Activated CD4-positive, CD25-positive, alpha-beta regulatory T cell treated with anti-CD3 and anti-CD28 coated beads, Interleukin-2, amount 50 U/mL, for 16 hours (primary cell): ENCODE measurements at regions not wholly inside any gene's neighbourhood (a gene's known extent, or its start where the extent isn't known, plus 50 kb on each side); places are given as distances from the start of the nearest gene placed in this dataset.

Source experiments
- DNase-seq: peaks from one replicate; pipeline ENCODE4 v3.0.0-alpha.2; 2020; ENCODE audit warnings: low read depth, low spot score

DNA sequence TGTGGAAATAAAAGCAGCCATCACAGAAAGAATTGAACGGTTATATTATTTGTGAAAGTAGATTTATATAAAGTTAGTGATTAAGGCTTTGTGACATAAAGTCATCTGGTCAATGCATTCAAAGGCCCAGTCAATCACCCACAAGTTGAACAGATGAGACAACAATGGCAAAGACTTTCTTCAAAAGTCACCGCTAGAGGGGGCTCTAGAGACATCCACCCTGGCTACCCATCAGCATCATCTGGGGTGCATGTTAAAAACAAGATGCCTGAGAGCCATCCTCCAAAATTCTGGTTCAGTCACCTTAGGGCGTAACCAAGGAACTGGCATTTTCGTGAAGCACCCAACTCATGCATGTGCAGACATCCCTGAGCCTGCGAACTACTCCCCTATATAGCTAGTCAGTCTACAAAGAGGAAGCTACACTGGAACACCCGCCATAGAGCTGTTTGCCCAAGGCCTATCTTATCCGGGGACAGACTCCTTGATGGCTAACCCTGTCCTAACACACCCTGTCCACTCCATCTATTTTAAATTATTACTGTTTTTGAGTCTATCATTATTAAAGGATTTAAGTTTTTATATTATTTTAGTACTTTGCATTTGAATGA lies 970.5 kb downstream of the UQCRFS1 start:
- DNase-seq = no peak

DNA sequence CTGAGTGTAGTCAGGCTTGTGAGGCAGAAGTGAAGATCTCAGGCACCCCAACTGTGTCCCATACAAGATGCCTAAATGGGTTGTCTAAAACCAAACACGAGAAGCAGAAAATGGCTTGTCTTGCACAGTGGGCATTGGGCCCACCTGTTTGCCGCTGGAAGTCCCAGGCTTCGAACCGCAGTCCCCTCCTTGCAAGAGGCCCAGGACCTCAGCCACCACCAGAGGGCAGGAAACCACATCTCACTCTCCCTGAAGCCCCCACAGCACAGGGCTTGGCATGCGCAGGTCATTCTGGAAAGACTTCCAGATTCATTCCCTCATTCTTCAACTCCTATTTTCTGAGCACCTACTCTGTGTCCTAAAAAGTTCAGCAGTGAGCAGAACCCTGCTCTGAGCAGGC lies 973.7 kb downstream of the UQCRFS1 start:
- DNase-seq = no peak

DNA sequence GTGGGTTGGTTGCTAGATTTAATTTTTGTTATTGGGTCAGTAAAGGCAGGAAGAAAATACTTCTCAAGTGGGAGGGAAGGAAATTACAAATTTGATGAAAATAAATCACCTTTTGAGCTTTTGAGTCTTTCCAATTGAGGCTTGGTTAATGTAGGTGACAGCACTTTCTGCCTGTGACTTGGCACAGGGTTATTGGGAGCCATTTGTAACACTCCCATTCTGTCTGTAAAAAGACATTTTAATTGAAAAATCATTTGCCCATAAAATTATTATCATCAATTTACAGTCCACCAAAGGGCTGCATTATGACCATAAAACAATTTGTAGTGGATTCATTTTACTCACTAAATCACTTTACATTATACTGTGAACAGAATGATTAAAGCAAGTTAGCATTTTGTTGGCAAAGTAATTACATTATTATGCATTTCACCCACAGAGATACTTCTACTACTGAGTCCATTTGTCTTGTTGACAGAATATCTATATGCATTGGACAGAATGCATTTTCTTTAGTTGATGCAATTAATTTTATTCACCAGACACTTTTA lies 974.6 kb downstream of the UQCRFS1 start:
- DNase-seq = no peak

DNA sequence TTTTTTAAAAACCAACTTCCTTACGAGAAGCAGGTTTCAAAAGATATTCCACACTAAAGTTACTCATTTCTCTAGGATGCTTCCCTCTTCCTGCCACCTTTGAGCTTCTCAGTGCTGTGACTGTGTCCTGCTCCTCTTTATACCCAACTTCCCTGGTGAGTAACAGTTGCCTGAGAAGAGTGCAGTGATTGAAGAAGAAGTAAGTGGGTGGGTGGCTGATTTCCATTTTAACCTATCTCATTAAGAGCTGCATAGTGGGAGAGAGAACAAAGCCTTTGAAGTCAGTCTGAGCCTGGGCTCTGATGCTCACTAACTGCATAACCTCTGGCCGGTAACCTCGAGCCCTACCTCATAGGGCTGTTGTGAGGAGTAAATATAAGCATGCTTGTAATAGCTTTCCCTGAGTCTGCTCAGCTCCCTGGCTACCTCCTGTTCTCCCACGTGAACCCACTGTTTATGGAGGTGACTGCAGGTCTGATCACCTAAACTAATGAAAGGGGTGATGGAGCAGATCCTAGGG lies 977.3 kb downstream of the UQCRFS1 start:
- no peak for DNase-seq

DNA sequence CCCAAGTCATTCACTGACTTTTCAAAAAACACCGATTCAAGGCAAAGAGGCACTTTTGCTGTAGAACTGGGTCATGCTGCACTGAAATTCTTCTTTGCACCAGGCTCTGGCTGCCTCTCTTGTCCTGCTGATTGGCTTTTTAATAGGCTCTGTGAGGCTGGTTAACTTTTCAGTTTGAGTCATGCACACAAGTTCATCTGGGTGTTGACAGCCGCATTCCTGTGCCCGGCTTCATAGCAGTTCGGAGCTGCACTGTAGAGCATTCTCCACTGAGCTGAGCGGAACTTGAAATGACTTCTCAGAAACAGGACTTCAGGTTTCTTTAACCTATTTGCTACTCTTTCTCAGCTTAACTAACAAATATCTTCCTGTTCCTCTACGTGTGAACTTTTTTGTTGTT lies 978.3 kb downstream of the UQCRFS1 start:
- no peak for DNase-seq

DNA sequence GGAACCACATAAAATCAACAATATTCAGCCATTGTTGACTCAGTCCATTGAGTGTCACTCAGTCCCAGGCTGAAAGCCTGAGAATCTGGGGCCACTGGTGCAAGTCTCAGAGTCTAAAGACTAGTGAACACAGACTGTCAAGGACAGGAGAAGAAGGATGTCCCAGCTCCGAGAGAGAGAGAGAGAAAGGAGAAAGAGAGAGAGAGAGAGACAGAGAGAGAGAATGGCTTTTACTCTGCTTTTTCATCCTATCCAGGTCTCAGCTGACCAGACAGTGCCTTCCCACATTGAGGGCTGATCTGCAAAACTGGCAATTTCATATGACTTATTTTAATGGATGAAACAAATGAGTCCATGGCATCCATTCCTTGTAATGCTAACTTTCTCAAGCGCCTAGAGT lies 984.1 kb downstream of the UQCRFS1 start:
- no peak for DNase-seq

DNA sequence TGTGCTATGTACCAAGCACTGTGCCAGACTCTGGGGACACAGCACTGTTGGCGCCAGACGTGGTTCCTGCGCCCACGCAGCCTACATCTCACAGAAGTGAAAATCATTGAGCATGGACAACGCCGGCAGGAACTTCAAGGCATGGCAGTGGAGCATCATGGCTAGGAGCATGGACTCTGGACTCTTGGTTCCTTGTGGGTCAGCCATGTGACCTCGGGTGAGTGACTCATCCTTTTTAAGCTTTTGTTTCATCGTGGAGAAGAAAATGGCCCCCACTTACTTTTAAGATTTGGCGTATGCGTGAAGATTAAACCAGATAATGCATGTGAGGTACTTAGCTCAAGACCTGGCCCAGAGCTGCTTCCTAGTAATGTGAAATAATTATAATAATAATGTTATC lies 988.5 kb downstream of the UQCRFS1 start:
- no peak for DNase-seq

DNA sequence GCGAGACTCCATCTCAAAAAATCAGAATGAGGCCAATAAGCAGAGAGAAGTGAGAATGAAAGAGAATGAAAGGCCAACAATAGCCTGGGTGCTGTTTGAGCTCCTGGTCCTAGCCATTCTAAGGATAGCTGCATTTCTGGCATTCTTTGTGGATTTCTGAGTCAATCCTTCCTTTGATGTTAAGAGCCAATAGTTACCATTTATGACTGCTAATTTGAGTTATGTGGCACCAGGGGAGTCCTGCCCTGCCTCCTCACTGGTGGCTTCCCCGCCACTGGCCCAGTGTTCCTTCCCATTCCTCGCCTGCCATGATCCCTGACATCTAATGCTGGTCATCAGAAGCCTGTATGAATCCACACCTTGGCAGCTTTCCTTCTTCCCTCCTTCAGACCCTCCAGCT lies 991.2 kb downstream of the UQCRFS1 start:
- DNase-seq = no peak

DNA sequence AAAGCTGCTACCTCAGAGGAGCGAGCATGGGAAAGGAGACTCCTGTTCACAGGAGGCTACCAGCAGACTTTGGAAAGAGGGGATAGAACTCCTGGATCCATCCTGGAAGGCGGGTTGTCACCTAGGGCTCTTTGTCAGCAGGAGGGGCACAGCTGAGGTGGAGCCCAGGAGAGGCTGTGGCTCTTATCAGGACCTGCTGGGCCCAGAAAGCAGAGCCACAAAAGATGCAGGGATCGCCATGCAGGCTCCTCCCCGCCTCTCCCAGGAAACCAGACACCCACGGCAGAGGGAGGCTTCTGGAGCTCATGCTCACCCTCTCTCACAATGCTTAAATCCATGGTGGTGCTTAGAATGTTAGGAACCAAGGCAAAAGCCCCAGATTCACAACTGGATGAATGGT lies 994.2 kb downstream of the UQCRFS1 start:
- no peak for DNase-seq

DNA sequence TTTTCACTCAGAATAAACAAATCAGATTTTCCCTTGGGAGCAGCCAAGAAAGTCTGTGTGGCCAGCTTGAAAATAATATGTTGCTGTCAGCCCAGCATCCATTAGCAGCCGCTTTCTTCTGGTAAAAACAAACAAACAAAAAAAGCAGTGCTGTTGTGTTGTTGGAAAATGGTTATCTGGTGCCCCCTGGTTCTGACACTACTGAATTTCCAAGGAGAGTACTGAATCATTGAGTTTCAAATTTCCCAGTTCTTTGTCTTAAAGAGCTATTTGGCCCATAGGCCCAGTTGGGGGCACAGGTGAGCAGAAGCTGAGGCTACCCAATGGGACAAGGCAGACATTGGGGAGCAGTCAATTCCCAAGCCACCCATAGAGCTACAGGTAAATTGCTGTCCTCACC lies 995.9 kb downstream of the UQCRFS1 start:
- DNase-seq = no peak

DNA sequence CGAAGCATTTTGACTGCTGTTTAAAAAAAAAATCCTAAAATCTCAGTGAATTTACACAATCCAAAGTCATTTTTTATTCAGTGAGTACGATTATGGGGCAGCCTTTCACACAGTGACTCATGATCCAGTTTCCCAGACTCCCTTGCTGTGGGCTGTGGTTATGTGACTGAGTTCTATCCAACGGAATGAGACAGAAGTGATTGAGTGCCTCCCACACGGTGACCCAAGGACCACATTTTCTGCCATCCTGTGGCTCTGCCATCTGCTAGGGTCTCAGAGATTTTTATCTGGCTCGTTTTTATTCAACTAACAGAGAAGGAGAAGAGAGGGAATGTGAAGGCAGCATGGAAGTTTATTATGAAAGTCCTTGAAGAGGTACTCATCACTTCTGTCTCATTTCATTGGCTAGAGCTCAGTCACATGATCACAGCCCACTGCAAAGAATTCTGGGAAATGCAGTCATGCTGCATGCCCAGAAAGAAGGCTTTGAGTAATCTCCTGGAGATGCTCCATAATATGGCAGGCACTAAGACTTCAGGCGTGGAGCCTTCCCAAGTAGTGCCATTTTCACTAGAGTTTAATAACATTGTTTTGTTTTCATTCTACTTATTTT lies 999.4 kb downstream of the UQCRFS1 start:
- DNase-seq = no peak

DNA sequence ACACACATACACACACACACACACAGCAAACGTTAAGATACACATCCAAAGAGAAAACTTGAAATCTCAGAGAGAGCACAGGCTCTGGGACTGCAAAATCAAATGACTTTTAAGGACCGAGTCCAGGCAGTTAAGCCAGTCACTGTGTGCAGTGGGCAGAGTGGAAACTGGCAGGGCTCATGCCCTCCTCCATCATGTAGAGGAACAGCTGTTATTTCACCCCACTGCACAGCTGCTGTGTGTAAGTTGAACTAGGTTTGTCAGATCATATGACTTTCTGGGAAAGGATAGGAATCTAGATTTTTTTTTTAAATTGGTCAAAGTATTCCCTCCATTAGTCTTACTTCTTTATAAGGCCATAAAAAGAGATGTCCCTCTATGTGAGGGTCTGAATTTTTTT lies 1002.1 kb downstream of the UQCRFS1 start:
- no peak for DNase-seq

DNA sequence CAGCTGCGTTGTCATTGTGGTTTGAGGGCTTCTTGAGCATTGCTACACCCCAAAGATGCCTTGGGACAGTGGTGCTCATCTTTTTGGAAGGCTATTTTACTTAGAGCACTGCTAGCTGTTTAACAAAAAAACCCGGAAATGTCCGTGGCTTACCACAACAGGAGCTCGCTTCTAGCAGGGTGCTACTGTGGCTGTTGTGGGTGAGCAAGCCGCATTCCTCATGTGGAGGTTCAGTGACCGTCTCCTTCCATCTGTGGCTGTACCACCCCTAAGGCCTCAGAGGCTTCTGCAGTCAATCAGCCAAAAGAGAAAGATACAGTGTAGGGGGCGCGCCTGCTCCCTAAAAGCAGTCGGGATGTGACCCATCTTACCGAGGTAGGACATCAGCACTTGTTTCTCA lies 1004.2 kb downstream of the UQCRFS1 start:
- no peak for DNase-seq

DNA sequence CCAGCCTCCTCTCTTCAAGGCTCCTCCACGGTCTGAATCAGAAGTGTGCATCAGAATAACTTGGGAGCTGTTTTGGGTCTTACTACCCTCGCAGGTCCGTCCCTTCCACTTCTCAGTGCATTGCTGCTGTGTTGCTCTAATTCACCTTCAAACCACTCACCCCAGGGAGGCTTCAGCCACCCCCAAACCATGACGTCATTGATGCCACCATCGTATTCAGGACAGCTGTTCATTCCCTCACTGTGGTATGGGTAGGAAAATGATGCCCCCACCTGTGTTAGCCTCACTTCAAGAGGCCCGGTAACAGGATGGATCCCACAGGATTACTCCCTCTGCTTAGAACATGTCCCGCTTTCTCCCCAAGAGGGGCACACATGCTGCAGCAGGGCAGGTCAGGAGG lies 1005.7 kb downstream of the UQCRFS1 start:
- DNase-seq = no peak

DNA sequence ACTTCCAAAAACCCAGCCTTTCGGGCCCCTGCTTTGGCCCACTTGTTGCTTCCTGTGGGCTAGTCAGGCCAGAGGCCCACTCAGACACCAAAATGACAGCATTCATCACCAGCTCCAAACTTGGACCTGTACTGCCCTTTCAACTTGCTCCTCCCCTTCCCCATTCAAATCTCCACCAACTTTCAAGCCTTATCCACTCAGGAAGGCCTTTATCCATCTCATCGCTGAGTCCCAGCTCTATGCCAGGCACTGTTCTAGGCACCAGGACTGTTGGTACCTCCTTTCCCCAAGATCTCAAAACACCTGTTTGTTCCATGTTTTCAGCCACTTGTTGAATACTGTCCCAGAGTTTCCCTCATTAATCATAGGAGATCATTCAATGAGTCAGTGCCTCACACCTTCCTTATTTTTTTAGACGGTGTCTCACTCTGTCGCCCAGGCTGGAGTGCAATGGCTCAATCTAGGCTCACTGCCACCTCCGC lies 1011.4 kb downstream of the UQCRFS1 start:
- DNase-seq = no peak

DNA sequence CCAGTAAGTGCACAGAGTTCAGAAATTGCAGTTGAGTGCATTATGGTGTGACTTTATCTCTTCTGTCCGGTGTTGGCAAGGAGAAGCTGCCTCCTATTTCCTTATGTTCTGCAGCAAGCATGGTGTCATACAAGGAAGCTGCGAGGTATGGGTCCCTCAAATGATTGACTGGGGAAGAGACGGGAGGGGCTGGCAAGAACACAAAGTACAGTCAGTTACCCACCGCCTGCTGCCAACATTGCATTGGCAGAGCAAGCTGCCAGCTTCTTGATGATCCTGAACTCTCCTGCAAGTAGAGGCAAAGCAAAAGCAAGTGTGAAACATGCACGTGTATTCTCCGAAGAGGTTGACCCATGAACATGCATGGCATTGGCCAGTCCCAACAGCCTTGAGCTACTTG lies 1013.6 kb downstream of the UQCRFS1 start:
- DNase-seq = no peak

DNA sequence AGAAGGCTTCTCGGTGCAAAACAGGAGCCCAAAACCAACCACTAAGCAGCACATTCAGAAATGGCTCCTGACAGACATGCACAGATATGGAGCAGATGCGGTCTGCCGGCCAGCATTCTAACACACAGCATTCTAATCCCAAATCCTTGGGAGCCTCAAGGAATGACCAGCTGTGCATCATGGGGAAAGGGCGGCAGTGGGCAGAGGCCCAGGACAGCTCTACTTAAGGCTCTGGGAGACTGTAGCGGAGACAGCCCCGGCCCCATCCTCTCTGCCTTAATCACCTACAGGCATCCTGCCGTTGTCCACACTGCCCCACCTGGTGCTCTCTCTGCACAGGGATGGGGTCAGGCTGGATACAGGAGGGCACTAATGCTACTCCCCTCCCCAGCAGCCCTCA lies 1016.0 kb downstream of the UQCRFS1 start:
- no peak for DNase-seq

DNA sequence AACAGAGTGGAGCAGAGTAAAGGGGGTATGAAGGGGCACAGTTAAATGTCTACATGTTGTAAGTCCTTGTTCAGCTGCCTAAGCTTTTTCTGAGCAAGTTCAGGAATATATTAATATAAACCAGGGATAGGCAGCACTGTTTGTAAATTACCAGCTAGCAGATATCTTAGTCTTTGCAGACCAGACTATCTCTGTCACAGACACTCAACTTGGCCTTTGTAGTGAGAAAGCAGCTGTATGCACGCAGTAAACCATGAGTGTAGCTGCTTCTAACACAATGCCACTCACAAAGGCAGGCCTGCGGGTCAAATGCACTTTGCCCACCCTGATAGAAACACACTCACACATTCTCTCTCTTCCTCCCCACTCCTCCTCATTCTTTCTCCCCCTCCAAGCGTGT lies 1016.9 kb downstream of the UQCRFS1 start:
- no peak for DNase-seq

DNA sequence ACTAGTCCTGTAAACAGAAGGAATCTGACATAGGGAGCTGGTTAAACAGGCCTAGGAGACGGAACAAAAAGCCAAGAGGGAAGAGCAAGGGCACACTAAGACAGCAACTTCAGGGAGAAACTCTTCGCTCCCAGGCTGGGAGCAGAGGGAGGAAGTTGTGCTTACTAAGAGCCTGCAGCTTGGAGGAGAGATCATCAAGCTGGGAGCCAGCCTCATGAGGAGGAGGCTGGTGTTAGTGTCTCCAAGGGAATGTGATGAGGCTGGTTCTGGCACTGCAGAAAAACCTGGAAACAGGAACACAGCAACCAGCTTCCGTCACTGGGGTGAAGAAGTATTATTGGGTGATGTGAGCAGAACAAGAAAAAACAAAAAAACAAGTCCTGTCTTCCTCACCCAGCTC lies 1027.3 kb downstream of the UQCRFS1 start:
- no peak for DNase-seq

DNA sequence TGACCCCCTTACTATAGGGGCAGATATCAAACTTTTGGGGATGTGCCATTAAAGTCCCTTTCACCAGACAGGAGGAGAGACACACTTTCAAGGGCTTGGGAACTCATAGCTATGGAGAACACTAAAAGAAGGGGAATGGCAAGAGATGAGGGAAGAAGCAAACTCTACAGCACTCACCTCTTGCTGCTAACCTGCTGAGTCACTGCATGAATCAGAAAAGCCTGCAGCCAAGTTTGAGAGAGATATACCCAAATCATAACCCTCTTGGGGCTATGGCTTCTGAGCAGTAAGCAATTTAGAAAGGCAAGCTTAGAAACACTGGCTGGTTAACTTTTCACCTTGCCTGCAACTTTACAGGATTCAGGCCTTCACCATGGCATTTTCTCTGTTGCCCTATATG lies 1028.0 kb downstream of the UQCRFS1 start:
- DNase-seq = no peak

DNA sequence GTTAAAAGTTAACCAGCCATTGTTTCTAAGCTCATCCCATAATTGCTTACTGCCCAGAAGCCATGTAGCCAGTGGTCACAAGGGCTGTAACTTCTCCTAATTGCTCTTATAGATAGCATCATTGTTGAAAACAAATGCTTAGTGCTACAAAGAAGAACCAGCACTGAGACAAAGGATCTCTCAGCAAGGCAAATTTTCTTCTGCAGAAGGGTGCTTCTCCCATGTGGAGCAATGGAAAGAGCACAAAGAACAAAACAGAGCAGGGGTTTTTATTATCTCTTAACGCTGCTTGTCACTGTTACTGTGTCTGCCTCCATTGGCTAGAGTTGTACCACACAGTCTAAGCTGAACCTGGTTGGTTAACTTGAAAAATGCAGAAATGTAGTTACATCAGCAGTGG lies 1036.8 kb downstream of the UQCRFS1 start:
- no peak for DNase-seq

DNA sequence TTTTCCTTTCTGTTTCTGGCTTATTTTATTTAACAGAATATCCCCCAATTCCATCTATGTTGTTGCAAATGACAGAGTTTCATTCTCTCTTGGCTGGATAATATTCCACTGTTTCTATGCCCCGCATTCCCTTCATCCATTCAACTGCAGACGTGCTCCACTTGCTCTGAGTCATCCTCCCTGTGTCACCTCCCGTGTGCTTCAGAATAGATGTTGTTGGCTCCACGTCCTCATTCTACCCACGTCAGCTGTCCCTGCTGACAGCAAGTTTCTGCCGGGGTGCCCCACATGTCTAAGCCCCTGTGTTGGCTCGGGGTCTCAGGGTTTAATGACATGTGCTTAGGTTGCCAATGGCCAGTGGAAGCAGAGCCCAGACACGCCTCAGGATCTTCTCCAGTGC lies 1041.0 kb downstream of the UQCRFS1 start:
- no peak for DNase-seq

DNA sequence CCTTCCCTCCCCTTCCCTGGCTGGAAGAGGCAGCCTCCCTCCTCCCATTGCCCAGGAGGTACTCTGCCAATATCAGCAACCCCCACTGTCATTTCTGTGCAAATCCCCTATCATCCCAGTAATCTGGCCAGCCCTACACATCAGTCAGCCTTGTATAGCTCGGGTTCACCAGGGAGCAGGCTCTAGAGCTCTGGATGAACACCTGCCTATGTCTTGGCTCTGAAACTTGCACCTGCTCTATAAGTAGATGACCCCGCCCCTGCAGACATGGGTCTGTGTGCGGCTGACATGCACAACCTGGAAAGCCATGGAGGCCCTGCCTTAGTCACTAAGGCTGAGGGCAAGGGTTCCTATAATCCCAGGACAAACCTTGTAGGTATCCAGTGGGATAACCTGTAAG lies 1042.9 kb downstream of the UQCRFS1 start:
- no peak for DNase-seq
